KG1 (cell line): ENCODE measurements at regions not wholly inside any gene's neighbourhood (a gene's known extent, or its start where the extent isn't known, plus 50 kb on each side); places are given as distances from the start of the nearest gene placed in this dataset.
"Not testable (repeated sequence)": the region's sequence is repeated elsewhere in the genome, so short reads cannot be mapped to it uniquely, and the experiment has no call there.

Experiments
- DNase-seq: peaks from one replicate; lab custom pipeline; 2025; lab: John Stamatoyannopoulos, UW

DNA sequence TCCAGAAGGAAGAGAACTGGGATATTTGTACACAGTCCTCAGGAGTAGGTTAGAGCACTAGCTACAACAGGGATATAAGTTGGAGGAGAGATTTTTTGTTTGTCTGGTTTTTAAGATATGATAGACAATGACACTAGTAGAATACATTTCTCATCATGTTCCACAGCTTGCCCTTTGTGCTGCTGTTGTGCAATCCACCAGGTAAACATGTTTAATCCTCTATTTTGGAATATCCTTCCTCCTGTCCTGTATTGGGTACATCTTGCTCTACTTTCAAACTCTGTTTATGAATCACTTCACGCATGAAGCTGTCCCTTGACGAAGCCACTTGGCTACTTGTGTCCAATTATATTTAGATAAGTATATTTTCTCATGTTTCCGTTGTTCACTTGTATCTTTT, 153.6 kb upstream of the TENT5A start:
- DNase-seq = no peak

DNA sequence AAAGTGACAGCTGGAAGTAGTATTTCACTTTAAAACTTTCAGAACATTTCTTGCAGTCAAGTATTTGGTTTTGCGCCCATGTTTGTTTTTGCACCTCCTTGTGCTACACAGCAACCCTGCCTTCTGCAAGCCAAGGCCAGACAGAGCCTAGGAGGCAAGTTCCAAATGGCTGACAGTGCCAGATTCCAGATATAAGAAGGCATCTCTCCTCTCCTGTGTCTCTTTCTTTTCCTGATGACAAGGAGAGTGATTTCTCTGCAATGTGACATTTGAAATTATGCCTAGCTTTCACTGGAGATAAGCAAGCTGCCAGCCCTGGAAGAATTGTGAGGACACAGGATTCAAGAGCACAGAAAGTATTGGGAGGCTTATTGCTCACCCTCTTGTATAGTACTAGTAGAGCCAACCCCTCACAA, 149.1 kb upstream of the TENT5A start:
- no peak for DNase-seq

DNA sequence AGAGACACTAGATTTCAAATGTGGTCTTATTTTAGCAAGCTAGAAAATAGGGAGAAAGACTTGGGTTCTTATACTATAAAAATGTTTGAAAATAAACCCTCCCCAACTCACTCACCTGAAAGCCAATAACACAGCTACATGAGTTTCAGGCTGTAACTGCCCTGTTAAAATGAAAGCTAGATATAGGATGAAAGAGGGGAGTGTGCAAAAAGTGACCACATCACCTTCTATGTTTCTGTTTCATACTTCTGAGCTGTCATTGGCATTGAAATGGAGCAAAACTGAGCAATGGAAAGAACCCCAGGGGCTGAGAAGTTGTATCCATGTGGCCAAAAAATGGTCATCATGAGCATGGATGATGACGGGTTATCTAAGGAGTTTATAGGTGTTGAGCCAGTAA, 148.1 kb upstream of the TENT5A start:
- no peak for DNase-seq

DNA sequence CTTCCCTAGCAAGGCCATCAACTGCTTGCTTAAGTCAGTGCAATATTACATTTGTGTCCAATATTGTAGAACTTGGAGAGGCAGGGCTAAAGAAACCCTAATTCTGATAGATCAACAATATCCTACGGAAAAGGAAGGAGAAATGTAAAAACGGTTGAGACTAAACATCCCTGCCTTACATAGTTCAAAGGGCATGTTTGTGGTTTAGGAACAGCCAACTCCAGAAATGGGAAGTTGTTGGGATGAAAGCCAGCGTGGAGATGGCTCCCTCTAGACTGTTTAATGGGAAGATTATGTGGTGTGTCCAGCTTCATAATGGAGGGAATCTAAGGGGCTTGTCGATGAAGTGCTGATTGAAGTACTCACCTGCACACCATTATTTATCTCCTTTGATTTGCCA, 145.3 kb upstream of the TENT5A start:
- DNase-seq = no peak

DNA sequence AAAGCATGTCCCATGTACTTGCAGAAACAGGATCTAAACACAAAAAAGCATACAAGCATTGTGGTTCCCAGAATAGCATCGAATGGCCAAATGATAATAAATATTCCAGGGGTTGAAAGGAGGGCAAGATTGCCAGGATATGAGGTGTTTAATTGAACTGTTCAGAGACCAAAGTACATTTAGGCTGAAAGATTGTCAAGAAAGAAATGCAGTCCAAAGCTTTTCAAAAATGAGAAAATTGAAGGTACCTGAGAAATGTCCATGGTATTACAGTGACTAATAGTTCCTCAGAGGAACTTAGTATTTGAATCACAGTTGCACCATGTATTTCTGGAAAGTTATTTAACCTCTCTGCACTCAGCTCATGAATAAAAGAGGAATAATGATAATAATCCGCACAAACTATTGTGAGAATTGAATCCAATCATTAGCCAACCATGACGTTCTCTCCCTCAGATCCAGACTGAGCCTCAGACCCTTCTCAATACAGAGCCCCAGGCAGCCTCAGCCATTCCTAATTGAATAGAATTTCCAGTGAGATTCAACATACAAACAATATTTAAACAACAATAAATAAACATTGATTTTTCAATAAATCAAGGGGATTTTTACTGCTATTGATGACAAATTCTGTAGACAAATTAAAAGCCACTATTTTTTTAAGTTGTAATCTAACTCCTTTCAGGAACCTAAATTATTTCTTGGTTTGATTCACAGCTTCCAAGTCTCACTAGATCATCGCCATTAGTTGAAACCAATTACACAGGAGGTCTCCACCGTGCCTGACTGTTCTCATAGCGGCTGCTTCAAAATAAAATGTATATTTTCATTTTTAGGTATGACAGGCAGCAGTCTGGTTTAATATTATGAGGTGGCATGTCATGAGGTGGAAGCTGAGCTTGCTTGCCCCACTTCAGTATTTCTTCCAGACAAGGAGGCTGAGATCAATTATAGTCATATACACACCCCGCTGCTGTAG, 144.3 kb upstream of the TENT5A start:
- no peak for DNase-seq

DNA sequence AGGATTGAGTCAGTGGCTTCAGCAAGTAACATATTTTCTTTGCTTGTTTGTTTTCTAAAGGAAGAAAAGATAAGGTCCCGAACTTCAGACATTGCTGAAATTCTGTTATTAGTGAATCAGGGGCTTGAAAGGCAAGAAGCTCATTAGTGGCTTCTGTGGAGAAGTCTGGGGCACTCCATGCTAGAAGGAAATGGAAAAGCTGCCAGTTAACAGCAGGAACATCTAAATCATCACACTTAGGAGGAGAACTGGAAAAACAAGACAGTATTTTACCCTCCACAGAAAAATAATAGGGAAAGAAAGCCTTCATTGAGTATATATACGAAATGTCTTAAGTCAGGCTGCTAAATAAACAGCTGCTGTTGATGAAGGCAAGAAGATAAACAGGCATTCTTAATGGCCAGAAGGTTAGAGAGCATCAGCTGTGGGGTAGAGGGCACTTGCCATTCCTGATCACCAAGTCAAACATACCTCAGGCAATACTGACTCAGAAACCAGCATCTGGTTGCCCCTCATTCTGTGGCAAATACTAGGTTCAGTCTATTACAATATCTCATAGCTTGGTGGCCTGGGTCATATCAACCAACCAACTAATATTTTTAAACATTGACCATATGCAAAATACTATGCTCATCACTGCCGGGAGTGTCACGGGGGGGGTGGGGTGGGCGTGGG, 143.2 kb upstream of the TENT5A start:
- no peak for DNase-seq

DNA sequence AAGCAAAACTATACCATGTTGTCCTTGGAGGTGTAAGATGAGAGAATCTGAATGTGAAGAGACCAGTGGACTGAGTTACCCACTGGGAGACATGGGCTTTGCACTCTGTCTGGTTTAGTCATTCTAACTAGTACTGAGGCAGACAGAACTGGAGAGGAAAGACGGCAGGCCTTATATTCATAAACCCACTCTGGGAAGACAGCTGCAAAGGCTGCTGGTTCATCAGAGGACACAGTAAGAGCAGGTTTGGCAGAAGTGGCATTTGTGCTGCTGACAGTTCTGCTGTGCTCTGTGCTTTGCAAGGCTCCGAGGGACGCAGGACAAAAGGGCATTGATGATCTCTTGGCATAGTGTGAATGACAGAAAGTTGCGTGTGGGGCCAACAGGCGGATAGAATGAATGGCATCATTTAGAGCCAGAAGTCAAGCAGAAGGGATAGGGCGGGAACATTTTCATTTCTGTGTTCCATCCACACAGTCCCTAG, 142.3 kb upstream of the TENT5A start:
- DNase-seq = no peak

DNA sequence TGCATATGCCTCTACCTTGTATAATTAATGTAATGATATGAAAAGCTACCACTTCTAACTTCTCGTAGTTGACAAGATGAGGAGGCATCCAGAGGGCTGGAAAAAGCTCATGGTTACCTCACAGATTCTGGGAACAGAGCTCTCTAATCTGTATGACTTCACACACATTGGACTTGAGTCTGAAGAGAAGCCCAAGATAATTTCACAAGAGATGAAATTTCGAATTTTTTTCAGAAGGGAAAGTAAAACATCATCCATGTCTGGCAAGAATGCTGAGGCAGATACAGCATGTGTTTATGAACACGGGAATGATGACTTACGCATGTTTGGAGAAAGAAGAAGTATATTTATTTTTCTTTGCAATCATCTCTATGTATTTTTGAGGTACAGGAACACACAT, 141.8 kb upstream of the TENT5A start:
- DNase-seq = no peak

DNA sequence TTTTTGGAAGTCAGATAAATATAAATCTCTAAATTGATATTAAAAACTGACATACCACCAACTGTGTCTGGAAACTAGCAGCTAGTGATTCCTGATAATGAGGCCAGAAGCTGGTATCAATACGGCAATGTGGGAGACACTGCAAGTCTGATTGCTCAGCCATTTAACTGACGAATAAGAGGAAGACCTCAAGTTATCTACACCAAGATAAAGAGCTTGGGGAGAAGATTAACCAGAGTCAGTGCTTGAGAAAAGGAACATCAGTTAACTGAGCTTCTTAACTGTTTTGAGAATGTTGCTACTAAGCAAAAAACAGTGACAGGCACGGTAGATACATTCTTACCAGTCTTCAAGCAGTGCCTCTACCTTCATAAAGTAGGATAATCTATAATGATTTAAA, 140.4 kb upstream of the TENT5A start:
- DNase-seq = no peak

DNA sequence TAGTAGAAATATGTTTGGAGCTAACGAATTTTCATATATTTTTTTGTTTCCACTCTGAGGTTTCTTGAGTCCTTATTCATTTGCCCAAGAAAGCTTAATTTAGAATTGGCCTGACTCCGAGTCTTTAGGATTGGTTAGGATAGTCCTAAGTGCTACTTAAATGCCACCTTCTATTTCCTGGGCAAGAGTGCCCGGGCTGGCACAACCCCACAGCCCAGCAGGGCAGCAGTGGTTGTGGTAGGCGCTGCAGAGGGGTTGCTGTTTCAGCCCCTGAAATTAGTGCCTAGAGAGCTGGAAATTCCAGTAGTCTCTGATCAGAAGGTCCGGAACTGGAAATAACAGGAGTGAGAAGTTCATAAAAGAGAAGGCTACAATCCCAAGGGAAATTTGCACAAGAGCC, 139.4 kb upstream of the TENT5A start:
- no peak for DNase-seq

DNA sequence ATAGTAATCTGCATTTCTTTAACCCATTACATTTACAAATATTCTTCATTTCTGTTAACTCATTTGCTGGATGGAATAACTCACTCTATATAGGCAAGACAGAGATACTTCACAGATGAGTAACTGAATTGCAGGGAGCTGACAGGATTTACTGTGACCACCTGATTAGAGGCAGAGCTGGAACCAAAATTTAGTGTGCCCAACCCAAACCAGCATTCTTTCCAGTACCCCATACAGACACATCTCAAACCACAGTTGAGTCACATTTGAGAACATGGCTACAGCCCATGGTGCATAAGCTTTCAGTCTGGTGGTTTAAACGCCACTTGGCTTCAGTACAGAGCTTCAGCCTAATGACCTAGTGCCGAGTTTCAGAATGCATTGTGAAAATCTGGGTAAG, 138.4 kb upstream of the TENT5A start:
- DNase-seq = no peak

DNA sequence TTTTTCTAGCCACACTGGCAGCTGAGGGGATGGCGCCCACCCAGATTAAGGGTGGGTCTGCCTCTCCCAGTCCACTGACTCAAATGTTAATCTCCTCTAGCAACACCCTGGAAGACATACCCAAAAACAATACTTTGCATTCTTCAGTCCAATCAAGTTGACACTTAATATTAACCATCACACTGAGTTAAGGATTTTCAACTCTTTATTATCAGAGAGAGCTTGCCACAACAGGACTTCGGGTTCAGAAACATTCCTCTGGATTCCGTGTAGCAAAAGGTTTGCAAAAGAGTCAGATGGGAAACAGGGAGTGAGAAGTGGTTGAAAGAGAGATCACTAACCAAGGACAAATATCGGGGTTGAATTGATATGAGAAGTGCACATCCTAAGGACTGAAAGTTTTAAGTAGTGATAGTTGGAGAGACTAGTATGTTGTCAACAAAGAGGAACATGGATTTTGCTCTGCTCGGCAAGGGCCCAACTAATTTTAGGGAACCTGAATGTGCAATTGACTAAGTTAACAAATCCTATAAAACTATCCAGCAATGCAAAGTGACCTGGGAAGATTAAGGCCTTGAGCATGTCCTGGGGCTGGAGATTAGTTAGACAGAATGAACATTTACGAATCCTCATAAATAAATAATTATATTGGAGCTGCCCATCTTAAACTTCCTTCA, 137.0 kb upstream of the TENT5A start:
- no peak for DNase-seq

DNA sequence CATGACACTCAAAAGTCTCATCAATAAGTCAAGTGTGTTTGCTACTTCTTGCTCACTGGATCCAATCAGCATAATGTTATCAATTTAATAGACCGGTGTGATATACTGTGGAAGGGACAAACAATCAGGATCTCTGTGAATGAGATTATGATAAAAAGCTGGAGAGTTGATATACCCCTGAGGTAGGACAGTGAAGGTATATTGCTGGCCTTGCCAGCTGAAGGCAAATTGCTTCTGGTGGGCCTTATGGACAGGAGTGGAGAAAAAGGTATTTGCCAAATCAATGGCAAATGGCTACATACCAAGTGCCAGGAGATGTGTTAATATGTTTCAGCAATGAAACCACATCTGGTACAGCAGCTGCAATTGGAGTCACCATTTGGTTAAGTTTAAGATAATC, 134.4 kb upstream of the TENT5A start:
- not testable (repeated sequence) for DNase-seq

DNA sequence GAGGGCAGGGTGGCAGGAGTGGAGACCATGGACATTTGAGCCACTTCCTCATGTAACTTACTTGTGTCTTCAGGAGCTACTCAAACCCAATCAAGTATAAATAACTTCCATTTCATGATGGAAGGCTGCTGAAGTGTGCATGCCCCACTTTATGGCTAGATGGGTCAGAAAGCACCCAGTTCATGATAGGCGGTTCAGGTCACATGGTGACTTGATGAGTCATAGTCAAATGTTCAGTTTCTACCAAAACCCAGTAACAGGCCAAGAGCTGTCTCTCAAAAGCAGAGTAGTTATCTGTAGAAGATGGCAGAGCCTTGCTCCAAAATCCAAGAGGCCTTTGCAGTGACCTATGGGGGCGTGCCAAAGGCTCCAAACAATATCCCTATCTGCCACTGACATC, 133.7 kb upstream of the TENT5A start:
- no peak for DNase-seq

DNA sequence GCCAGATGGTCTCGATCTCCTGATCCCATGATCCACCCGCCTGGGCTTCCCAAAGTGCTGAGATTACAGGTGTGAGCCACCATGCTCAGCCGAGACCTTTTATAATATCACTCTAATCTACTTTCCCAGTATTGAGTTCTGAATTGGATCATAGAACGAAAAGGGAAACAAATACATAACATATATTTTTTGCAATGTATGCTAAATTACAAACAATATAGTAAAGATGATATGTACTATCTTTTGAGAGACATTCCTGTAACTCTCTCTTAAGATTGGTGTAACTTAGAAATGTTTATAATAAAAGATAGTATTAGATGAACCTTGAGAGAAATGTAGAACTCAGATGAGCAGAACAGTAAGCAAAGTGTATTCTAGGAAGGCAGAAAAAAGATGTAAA, 129.2 kb upstream of the TENT5A start:
- DNase-seq = no peak

DNA sequence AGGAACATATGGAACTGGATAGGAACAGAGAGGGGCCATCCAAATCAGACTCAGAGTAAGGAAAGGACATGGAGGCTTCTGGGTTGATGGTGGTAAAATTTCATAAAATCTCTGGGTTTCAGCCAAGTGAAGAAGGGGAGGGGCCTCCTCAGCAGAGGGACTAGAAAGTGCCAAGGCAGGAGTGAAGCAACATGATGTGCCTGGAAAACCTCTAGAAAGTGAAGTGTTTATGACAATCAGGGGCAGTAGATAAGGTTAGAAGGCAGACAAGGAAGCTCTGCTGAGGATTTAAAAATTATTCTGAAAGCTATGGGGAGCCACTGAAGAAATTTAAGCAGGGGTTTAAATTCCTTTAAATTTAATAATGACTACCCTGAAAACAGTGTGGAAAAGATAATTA, 126.0 kb upstream of the TENT5A start:
- no peak for DNase-seq

DNA sequence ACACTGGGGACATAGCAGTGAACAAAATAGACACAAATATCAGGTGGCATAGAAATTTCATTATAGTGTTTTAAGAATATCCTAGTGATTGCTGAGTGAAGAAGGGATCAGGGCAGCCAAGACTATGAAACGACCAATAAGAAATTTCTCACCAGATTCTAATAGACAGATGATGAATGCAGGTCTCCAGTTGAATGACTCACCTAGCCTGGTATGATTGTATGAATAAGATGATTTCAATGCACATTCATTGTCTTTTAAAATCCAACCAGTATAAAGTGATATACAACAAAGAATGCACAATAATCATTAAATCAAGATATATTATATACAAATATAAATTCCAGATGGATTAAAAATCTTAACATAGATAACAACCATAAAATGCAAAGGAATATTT, 124.5 kb upstream of the TENT5A start:
- DNase-seq = no peak

DNA sequence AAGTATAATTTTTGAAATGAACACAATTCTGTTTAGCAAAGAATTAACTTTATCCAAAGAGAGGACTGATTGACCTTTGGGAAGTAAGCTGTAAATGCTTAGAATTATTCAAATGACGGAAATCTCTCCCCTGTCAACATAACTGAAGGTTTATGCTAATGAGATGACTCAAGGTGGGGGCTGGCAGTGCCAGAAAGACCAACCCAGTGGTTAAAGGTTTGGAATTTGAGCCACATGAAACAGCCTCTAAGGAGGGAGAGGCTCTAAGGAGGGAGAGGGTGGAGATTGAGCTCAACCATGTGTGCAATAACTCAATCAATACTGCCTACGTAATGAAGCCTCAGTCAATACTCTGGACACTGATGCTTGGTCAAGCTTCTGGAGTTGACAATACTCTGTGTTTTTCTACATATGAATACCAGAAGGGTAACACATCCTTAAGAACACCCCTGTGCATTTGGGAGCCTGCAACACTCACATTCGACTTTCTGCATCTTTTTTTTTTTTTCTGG, 123.4 kb upstream of the TENT5A start:
- DNase-seq = no peak

DNA sequence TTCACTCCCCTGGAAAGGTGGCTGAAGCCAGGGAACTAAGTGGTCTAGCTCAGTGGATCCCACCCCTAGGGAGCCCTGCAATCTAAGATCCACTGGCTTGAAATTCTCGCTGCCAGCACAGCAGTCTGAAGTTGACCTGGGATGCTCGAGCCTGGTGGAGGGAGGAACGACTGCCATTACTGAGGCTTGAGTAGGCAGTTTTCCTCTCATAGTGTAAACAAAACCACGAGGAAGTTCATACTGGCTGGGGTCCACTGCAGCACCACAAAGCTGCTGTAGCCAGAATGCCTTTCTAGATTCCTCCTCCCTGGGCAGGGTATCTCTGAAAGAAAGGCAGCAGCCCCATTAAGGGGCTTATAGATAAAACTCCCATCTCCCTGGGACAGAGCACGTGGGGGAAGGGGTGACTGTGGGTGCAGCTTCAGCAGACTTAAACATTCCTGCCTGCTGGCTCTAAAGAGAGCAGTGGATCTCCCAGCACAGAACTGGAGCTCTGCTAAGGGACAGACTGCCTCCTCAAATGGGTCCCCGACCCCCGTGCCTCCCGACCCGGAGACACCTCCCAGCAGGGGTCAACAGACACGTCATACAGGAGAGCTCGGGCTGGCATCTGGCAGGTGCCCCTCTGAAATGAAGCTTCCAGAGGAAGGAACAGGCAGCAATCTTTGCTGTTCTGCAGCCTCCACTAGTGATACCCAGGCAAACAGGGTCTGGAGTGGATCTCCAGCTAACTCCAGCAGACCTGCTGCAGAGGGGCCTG, 117.4 kb upstream of the TENT5A start:
- not testable (repeated sequence) for DNase-seq

DNA sequence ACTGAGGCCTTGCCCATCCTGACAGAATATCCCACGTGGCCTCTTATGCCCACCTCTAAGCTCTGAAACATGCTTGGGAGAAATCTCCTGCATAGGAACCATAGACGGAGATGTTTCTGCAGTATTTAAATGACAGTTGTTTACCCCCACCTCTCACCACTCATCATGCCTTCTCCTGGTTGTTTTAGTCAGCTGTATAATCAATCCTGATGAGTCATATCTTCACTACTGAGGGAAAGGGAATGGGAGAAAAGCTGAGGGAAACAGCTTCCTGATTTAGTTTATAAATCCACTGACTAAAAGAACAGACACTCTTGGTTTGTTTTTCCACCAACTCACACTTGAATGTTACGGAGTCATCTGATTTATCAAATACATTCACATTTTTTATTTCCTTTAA, 113.2 kb upstream of the TENT5A start:
- no peak for DNase-seq

DNA sequence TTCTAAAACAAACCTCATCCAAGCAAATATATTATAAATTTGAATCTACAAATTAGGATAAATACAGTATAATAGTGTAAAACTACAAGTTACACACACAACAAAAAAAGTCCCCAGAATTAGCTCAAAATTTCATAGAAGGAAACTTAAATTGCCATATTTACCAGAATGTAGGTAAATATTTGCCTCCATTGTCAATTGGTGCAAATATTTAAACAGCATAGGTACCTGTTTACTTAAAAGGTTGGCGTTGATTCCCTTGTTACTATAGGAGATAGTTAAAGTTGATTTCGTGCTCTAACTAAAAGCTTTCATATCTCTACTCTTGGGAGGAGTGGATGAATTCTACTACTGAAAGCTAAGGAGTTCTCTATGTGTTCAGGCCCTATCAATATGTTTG, 111.6 kb upstream of the TENT5A start:
- DNase-seq = no peak

DNA sequence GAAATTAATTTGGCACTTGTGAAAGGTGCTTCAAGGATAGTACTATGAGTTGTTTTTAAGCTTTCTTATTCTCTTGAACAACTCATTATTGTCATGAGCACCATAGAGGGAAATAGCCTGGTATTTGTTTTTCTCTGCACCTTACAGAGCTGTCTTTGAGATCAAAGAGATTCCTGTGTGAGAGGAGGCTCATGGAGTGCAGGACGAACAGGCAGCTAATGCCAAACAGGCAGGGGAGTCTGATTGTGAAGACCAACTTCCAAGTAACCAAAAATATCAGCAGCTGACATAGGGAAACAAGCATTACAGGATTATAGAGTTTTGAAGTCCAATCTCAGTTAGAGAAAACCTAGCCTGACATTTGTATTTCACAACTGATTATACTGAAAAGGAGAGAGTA, 110.6 kb upstream of the TENT5A start:
- DNase-seq = no peak
